ENCODE measurements at regions not wholly inside any gene's neighbourhood (a gene's known extent, or its start where the extent isn't known, plus 50 kb on each side); places are given as distances from the start of the nearest gene placed in this dataset.

- no peak overlapping the region for H3K4me3 ChIP-seq (replicated peaks in 1 of 2; ENCODE audit: low read depth in 1 of 2, low read length in 2 of 2)
- H3K9ac ChIP-seq (ENCODE audit: low read length): no peak overlapping the region
- peaks cover 0 to 19% of the 10 kb centered on the region in 2 experiments; a peak in 3 of 4 replicates for H3K4me1 ChIP-seq (ENCODE audit: control insufficient read depth in 1 of 2, insufficient read depth in 2 of 2, low read length in 2 of 2)
- no peak overlapping the region for H2AFZ ChIP-seq (ENCODE audit: low read depth, low read length, poor library complexity, severe bottlenecking)
- TF ChIP-seq REST (IDR thresholded peaks at IDR 0.05; ENCODE audit: low read depth) (no peak), YY1 (IDR thresholded peaks at IDR 0.05; ENCODE audit: extremely low read depth, insufficient replicate concordance, low read depth, low read length) (no peak), POLR2A (IDR thresholded peaks at IDR 0.05; ENCODE audit: borderline replicate concordance, extremely low read depth, insufficient read depth, insufficient read length) (no peak)
- no peak for DNase-seq (ENCODE audit: low read depth, low spot score)
- ChIA-PET POLR2A (interaction anchor here (0.9 kb wide), 2 partner anchors 16 to 17 kb away, joined by 3 to 4 read pairs; no protein-coding TSS in a partner anchor), CTCF (no interaction called here), RAD21 (ENCODE audit: low non-redundant PET in 1 of 2, low total read pairs in 2 of 2, uncharacterized antibody in 2 of 2, unreplicated experiment in 2 of 2) (no interaction called here)
- no peak for ATAC-seq
- H3K4me2 ChIP-seq (ENCODE audit: low read length): no peak overlapping the region
- no peaks in the 10 kb centered on the region for H3K36me3 ChIP-seq (ENCODE audit: control insufficient read depth in 1 of 2, insufficient read depth in 2 of 2, low read length in 2 of 2)
- no peaks in the 10 kb centered on the region for H4K20me1 ChIP-seq (ENCODE audit: insufficient read depth)
- intact Hi-C loops (cut with micrococcal nuclease): no loop called here
- no peaks in the 10 kb centered on the region for H3K79me2 ChIP-seq (ENCODE audit: insufficient read depth, low read length)
- H3K9me3 ChIP-seq (ENCODE audit: control insufficient read depth in 1 of 2, insufficient read depth in 1 of 2, low read depth in 1 of 2, low read length in 2 of 2): no peaks in the 10 kb centered on the region
- no peaks in the 10 kb centered on the region for H3K27me3 ChIP-seq (ENCODE audit: insufficient read depth, low read length)
- no peaks in the 10 kb centered on the region for H3K9me2 ChIP-seq (ENCODE audit: insufficient read depth)
- BruUV-seq (replicated peaks): no TSS peak
- no peak overlapping the region for H3K27ac ChIP-seq (ENCODE audit: low read depth, low read length)
These were observed 384.7 kb downstream of the MFSD1 start for GRCh38 chr3:159186581-159186980.

- no peak for DNase-seq (ENCODE audit: low read depth, low spot score)
- no peak overlapping the region for H3K4me3 ChIP-seq (replicated peaks in 1 of 2; ENCODE audit: low read depth in 1 of 2, low read length in 2 of 2)
- ATAC-seq: no peak
- H3K9ac ChIP-seq (ENCODE audit: low read length): no peak overlapping the region
- H3K9me3 ChIP-seq (ENCODE audit: control insufficient read depth in 1 of 2, insufficient read depth in 1 of 2, low read depth in 1 of 2, low read length in 2 of 2): no peaks in the 10 kb centered on the region
- no peaks in the 10 kb centered on the region for H3K9me2 ChIP-seq (ENCODE audit: insufficient read depth)
- RAD21 ChIA-PET (ENCODE audit: low non-redundant PET in 1 of 2, low total read pairs in 2 of 2, uncharacterized antibody in 2 of 2, unreplicated experiment in 2 of 2): no interaction called here
- H2AFZ ChIP-seq (ENCODE audit: low read depth, low read length, poor library complexity, severe bottlenecking): no peak overlapping the region
- CTCF ChIA-PET: no interaction called here
- POLR2A ChIA-PET: interaction anchor here (0.9 kb wide), 2 partner anchors 17 to 18 kb away, joined by 3 to 4 read pairs; no protein-coding TSS in a partner anchor
- no peak overlapping the region for H3K27ac ChIP-seq (ENCODE audit: low read depth, low read length)
- H3K79me2 ChIP-seq (ENCODE audit: insufficient read depth, low read length): no peaks in the 10 kb centered on the region
- no peaks in the 10 kb centered on the region for H4K20me1 ChIP-seq (ENCODE audit: insufficient read depth)
- peaks cover 0 to 26% of the 10 kb centered on the region in 2 experiments; a peak in 3 of 4 replicates for H3K4me1 ChIP-seq (ENCODE audit: control insufficient read depth in 1 of 2, insufficient read depth in 2 of 2, low read length in 2 of 2)
- BruUV-seq (replicated peaks): no TSS peak
- H3K4me2 ChIP-seq (ENCODE audit: low read length): no peak overlapping the region
- H3K36me3 ChIP-seq (ENCODE audit: control insufficient read depth in 1 of 2, insufficient read depth in 2 of 2, low read length in 2 of 2): no peaks in the 10 kb centered on the region
- intact Hi-C loops (cut with micrococcal nuclease): no loop called here
- H3K27me3 ChIP-seq (ENCODE audit: insufficient read depth, low read length): no peaks in the 10 kb centered on the region
- no peak for TF ChIP-seq POLR2AphosphoS5 (IDR thresholded peaks at IDR 0.05; ENCODE audit: low read depth, low read length)
- TF ChIP-seq EGR1 (IDR thresholded peaks at IDR 0.05; ENCODE audit: low read depth): no peak
- no peak for TF ChIP-seq POLR2A (IDR thresholded peaks at IDR 0.05; ENCODE audit: borderline replicate concordance, extremely low read depth, insufficient read depth, insufficient read length)
- TF ChIP-seq ZNF274 (IDR thresholded peaks at IDR 0.05; ENCODE audit: low read depth, low read length): no peak
- no peak for TF ChIP-seq ZBTB33 (IDR thresholded peaks at IDR 0.05; ENCODE audit: extremely low read depth, insufficient replicate concordance, low read length)
- no peak for TF ChIP-seq SRF (IDR thresholded peaks at IDR 0.05; ENCODE audit: low read depth)
- TF ChIP-seq CEBPB (IDR thresholded peaks at IDR 0.05; ENCODE audit: low read depth): no peak
- no peak for TF ChIP-seq RAD21 (IDR thresholded peaks at IDR 0.05; ENCODE audit: low read depth)
- TF ChIP-seq ZFX (IDR thresholded peaks at IDR 0.05): no peak
- TF ChIP-seq SP1 (IDR thresholded peaks at IDR 0.05; ENCODE audit: low read depth): no peak
- TF ChIP-seq ELF1 (IDR thresholded peaks at IDR 0.05; ENCODE audit: borderline replicate concordance, low read depth): no peak
- TF ChIP-seq ATF3 (IDR thresholded peaks at IDR 0.05): no peak
These were observed 385.4 kb downstream of the MFSD1 start for GRCh38 chr3:159187232-159187631.

Data from HCT116 (cell line).